ENCODE measurements at regions not wholly inside any gene's neighbourhood (a gene's known extent, or its start where the extent isn't known, plus 50 kb on each side); places are given as distances from the start of the nearest gene placed in this dataset.
"Not testable (repeated sequence)": the region's sequence is repeated elsewhere in the genome, so short reads cannot be mapped to it uniquely, and the experiment has no call there.

DNA sequence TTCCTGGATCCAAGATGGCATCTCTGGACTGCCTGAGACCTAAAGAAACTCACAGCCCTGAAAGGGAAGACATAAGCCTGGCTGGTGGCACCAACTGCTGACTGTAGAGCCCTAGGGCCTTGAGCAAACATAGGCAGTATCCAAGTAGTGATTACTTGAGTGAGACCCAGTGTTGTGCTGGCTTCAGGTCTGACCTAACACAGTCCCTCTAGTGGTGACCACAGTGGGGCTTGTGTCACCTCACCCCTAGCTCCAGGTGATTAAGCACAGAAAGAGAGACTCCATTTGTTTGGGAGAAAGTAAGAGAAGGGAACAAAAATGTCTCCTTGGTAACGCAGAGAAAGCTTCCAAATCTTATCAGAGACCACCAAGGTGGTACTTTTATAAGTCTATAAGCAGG is 496.3 kb upstream of the HTR2C start:
- no peak for DNase-seq

- no peak for DNase-seq
These were observed 506.1 kb upstream of the HTR2C start for GRCh38 chrX:114077773-114078172.

DNA sequence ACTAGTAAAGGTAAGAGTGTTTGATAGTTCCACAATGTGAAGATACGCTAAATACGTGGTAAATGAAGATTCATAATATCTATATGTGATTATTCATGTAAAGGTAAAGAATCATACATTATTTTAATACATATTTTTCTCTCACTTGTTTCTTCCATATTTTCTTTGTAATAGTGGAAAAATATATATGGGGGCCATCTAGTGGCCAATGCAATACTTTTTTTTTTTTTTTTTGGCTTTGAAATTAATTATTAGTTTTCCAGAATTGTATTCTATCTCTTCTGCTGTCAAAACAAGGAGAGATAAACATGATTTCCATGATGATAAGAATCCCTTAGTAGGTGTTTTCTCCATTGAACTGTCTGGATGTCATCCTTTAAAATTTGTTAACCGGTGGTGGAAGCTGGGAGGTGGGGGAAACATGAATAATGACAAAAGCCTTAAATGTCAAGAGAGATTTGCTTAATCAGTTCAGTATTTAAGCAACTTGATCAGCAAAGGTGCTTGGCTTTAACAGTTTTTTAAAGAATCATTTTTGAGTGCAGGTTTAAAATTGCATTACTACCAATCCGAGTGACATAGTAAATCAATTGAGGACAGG is 508.7 kb upstream of the HTR2C start:
- no peak for DNase-seq

DNA sequence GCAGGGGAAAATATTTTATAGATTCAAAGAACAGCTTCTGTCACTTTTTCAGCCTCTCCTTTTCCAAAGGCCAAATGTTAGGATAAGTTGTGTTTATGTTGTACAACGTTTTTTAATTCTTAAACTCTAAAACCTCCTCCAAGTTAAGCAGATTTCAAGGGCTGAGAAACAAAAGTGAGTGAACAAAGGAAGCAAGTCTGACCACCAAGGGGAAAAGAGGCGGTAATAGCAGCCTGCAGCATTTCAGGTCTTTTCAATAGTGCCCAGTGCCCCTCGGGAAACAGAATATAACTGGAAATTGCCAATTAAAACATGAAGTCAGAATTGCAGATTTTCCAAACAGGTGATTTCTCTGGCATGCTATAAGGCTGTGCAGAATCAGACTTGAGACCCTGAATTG is 510.0 kb upstream of the HTR2C start:
- DNase-seq: peak; percentile 2

- no peak for DNase-seq
These were observed 512.5 kb upstream of the HTR2C start for GRCh38 chrX:114071412-114071811.

DNA sequence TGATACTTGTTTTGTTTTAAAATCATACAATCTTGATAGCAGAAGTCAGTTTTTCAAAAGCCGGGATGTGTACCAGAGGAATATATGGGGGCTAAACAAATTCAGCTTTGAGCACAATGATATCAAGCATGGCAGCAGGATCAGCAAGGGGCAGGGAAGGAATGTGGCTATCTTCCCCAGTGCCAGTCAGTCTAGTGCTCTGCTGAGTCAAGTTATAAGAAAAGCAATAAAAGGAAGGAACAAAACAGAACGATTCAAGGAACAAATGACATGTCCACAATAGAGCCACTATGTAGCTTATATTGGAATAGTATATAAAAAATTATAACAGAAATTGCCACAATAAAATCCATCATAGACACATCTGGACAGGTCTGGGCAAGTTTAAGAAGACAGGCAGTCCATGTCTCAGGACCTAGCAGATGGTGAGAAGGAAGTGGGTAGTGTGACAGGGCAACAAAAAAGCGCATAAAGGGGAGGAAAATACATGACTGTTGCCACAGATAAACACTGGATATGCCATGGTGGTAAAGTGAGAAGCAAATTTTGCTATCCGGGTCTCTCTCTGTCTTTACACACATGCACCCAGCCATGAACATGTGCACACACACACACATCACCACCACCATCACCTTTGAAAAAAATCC is 518.2 kb upstream of the HTR2C start:
- no peak for DNase-seq

- no peak for DNase-seq
These were observed 522.7 kb upstream of the HTR2C start for GRCh38 chrX:114061226-114061625.

- no peak for DNase-seq
These were observed 524.9 kb upstream of the HTR2C start for GRCh38 chrX:114058988-114059418.

- DNase-seq: not testable (repeated sequence)
These were observed 526.5 kb upstream of the HTR2C start for GRCh38 chrX:114057422-114057821.

GRCh38 chrX:114051667-114052315 is 532.1 kb upstream of the HTR2C start:
- DNase-seq: no peak

DNA sequence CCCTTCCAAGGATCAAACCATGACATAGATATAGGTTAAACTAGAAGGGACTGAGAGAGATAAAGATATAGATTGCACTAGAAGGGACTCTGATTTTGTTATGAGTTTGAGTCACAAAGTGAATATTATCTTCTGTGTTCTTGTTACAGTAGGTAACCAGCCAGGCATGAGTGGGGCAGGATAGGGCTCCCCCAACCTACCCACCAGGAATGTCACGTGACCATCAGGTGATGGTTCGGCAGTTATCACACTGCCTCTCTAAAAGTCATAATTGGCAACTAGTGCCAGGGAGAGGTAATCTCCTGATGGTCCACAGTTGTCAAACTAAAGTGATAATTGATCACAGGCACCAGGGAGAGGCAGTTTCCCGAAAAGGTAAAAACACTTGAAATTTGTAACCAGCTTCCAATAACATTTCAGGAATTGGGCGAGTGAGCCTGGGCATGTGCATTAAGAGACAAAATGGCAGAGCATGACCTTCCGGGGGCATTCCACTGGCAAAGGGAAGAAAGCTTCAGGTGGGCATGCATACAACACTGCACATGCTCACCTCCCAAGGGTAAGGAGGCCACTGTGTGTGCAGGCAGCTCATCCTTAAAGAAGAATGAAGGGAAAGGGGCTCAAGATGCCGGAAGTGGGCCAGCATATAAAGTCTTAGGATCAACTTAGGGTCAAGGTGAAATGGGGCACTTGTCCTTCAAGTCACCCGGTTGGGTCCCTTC is 533.6 kb upstream of the HTR2C start:
- no peak for DNase-seq

DNA sequence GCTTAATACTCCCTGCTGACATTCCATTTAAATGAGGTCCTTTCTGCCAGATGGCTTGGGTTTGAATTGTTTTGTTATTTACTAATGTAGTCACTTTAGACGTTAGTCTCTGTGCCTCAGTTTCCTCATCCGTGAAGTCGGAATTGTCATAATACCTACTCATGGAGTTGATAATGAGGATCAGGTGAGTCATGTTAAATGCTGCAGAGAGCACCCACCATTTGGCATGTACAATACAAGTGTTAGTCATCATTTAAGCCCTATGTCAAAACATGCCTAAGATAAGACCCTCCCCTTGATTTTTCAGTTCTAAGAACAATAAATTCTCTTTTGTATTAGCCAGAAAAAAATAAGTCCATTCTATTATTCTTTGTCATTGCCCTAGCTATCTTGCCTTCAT is 534.8 kb upstream of the HTR2C start:
- no peak for DNase-seq

GRCh38 chrX:114047558-114047957 is 536.3 kb upstream of the HTR2C start:
- DNase-seq: no peak

DNA sequence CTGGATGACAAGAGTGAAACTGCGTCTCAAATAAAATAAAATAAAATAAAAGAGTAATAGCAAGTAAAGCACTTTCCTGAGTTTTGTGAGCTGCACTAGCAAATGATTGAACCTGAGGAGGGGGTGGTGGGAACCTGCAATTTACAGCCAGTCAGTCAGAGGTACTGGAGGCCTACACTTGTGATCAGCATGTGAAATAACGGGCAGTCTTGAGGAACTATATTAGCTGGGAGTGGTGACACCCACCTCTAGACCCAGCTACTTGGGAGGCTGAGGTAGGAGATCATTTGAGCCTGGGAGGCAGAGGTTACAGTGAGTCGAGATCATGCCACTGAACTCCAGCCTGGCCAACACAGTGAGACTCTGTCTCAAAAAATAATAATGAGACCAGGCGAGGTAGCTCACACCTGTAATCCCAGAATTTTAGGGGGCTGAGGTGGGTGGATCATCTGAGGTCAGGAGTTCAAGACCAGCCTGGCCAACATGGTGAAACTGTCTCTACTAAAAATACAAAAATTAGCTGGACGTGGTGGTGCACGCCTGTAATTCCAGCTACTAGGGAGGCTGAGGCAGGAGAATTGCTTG is 537.1 kb upstream of the HTR2C start:
- no peak for DNase-seq

- not testable (repeated sequence) for DNase-seq
These were observed 542.4 kb upstream of the HTR2C start for GRCh38 chrX:114041470-114041869.

GRCh38 chrX:114040661-114041269 is 543.1 kb upstream of the HTR2C start:
- DNase-seq: not testable (repeated sequence)

- DNase-seq: not testable (repeated sequence)
These were observed 543.8 kb upstream of the HTR2C start for GRCh38 chrX:114040111-114040510.

DNA sequence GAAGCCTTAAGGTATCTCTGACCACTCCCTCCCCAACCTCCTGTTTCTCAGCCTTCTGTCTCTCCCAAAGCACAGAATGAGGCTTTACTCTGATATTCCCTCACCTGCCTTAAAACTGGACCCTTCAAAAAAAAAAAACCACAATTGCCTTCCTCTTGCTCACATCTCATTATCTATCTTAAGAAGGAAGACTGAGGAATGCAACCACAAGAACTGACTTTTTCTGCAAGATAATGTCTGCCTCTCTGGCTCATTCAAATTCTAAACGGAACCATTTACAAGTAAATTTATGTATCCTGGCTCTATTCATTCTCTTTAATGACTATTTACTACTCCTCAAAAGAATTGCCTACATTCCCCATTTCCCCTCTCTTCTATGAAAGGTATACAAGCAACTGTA is 545.5 kb upstream of the HTR2C start:
- DNase-seq: no peak

- DNase-seq: no peak
These were observed 546.4 kb upstream of the HTR2C start for GRCh38 chrX:114037515-114037914.

GRCh38 chrX:114028907-114029662 is 554.8 kb upstream of the HTR2C start:
- no peak for DNase-seq

DNA sequence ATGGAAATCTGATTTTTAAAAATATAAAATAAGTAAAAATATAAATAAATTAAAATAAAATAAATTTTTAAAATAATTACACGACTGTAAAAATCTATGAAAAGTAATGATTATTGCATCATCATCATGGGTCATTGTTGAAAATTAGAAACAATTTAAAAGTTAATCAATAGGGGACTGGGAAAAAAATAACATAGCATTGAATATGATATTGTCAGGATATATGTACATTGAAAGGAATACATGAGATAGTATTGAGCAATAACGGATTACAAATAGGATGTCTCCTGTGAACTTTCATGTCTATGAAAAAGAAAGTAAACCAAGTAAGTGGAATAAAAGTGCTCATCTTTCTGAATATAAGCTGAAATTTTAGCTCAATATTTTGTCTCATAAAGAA is 566.8 kb upstream of the HTR2C start:
- no peak for DNase-seq

DNA sequence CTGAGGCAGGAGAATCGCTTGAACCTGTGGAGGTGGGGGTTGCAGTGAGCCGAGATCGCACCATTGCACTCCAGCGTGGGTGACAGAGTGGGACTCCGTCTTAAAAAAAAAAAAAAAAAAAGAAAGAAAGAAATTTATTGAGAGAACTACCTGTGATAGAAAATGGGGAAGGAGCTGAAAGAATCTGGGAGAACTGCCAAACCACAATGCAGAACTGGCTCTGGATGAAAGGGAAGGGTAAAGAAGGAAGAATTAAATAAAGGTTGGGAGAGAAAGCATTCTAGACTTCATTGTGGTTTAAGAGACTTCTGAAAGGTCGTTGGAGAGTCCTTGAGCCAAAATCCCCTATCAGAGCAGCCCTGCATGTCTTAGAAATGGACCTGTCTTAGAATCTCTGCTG is 567.9 kb upstream of the HTR2C start:
- DNase-seq: no peak

All from tongue (tissue), 1 donor.